ENCODE measurements at regions not wholly inside any gene's neighbourhood (a gene's known extent, or its start where the extent isn't known, plus 50 kb on each side); places are given as distances from the start of the nearest gene placed in this dataset.

- DNase-seq (ENCODE audit: low read depth), result no peak
- no peak overlapping the region for H3K4me3 ChIP-seq (ENCODE audit: low read length)
- TF ChIP-seq CTCF (IDR thresholded peaks at IDR 0.05; ENCODE audit: insufficient read depth, low read depth, low read length, missing control alignments), result no peak
Observed at GRCh38 chr2:240213226-240213475, 72.7 kb upstream of the OTOS start.

- TF ChIP-seq CTCF (IDR thresholded peaks at IDR 0.05; ENCODE audit: insufficient read depth, low read depth, low read length, missing control alignments), result no peak
- H3K4me3 ChIP-seq (ENCODE audit: low read length), result no peak overlapping the region
- DNase-seq (ENCODE audit: low read depth), result no peak
Observed at GRCh38 chr2:240213476-240214421, 73.3 kb upstream of the OTOS start.

GRCh38 chr2:240214790-240215675 lies 74.6 kb upstream of the OTOS start:
- no peak overlapping the region for H3K4me3 ChIP-seq (ENCODE audit: low read length)
- TF ChIP-seq CTCF (IDR thresholded peaks at IDR 0.05; ENCODE audit: insufficient read depth, low read depth, low read length, missing control alignments), result no peak
- DNase-seq (ENCODE audit: low read depth), result no peak

GRCh38 chr2:240215676-240216051 lies 75.2 kb upstream of the OTOS start:
- no peak overlapping the region for H3K4me3 ChIP-seq (ENCODE audit: low read length)
- TF ChIP-seq CTCF (IDR thresholded peaks at IDR 0.05; ENCODE audit: insufficient read depth, low read depth, low read length, missing control alignments), result no peak
- no peak for DNase-seq (ENCODE audit: low read depth)

GRCh38 chr2:240216167-240216566 lies 75.7 kb upstream of the OTOS start:
- no peak overlapping the region for H3K4me3 ChIP-seq (ENCODE audit: low read length)
- no peak for TF ChIP-seq CTCF (IDR thresholded peaks at IDR 0.05; ENCODE audit: insufficient read depth, low read depth, low read length, missing control alignments)
- DNase-seq (ENCODE audit: low read depth), result no peak

- DNase-seq (ENCODE audit: low read depth), result no peak
- TF ChIP-seq CTCF (IDR thresholded peaks at IDR 0.05; ENCODE audit: insufficient read depth, low read depth, low read length, missing control alignments), result no peak
Observed at GRCh38 chr2:240217431-240218301, 77.2 kb upstream of the OTOS start.

More at GRCh38 chr2:240217431-240218301, 77.2 kb upstream of the OTOS start:
- no peak overlapping the region for H3K4me3 ChIP-seq (ENCODE audit: low read length)

All from epithelial cell of esophagus (primary cell).